K562 (cell line): ENCODE measurements at regions not wholly inside any gene's neighbourhood (a gene's known extent, or its start where the extent isn't known, plus 50 kb on each side); places are given as distances from the start of the nearest gene placed in this dataset.
"Not testable (repeated sequence)": the region's sequence is repeated elsewhere in the genome, so short reads cannot be mapped to it uniquely, and the experiment has no call there.

Experiments used
- ATAC-seq: fragments of 200-7000 bp; cut with Tn5 transposase; 3 replicates; pipeline ENCODE4 v1.9.1; 2020; ENCODE audit warnings: moderate library complexity
- BruUV-seq: library from RNA; stranded (reverse); fragments of 400-500 nt; replicated peaks from 2 replicates; lab custom pipeline; 2021; lab: Mats Ljungman, UMichigan
- CTCF ChIA-PET: fragments of 300-600 bp; formaldehyde crosslinking; extraction: SDS; loops from one replicate; lab custom pipeline; 2021; ENCODE audit warnings: low intra/inter-chr PET ratio; lab: Yijun Ruan, JAX
- POLR2A ChIA-PET: fragments of 300-600, 350-650 bp; sonication (Branson Sonifier 250); formaldehyde crosslinking; extraction: SDS; loops from one replicate; lab custom pipeline; 2021; ENCODE audit warnings: antibody characterized with exemption, inconsistent platforms; lab: Yijun Ruan, JAX
- DNase-seq, 4 experiments: peaks; one replicate each; pipeline versions ENCODE4 v3.0.0 to v3.0.0-alpha.2; 2011 to 2018; ENCODE audit warnings: low spot score in 3 of 4, mixed read lengths in 3 of 4; ENCODE audit errors: extremely low read depth in 1 of 4
- FAIRE-seq: peaks from 2 replicates; lab custom pipeline; 2011; peaks lifted over from hg19 to GRCh38; lab: Jason Lieb, UNC
- H2AFZ ChIP-seq: 2 replicates; pipeline ENCODE4 v1.6.0; 2011; ENCODE audit warnings: low read depth, low read length, control low read depth, inconsistent platforms
- H3K27ac ChIP-seq: fragments of 200-600 bp; 3 replicates; pipeline ENCODE4 v1.8.0; 2011; ENCODE audit warnings: low read depth, mild to moderate bottlenecking, control low read depth, inconsistent platforms, low read length, moderate library complexity, mixed read lengths; ENCODE audit errors: extremely low read depth
- H3K27me3 ChIP-seq, 2 experiments: fragments of 300-600 bp in 1 of 2; 2 replicates in 1 of 2; 3 replicates in 1 of 2; pipeline versions ENCODE4 v1.6.0 to v1.8.0; 2011; ENCODE audit warnings: inconsistent platforms in 2 of 2, low read length in 2 of 2, mild to moderate bottlenecking in 1 of 2, mixed read lengths in 1 of 2, moderate library complexity in 1 of 2; ENCODE audit not compliant: control insufficient read depth in 2 of 2, insufficient read depth in 2 of 2
- H3K36me3 ChIP-seq: fragments of 300-600 bp; 3 replicates; pipeline ENCODE4 v1.8.0; 2011; ENCODE audit warnings: mild to moderate bottlenecking, low read length, inconsistent platforms; ENCODE audit not compliant: control insufficient read depth, insufficient read depth
- H3K4me1 ChIP-seq, 2 experiments: fragments of 200-600 bp in 1 of 2; replicated peaks in 1 of 2; 2 replicates in 1 of 2; 3 replicates in 1 of 2; pipeline versions ENCODE4 v1.5.1 to v1.8.0; 2011; ENCODE audit warnings: inconsistent platforms in 2 of 2, low read length in 2 of 2, mild to moderate bottlenecking in 1 of 2, mixed read lengths in 1 of 2, moderate library complexity in 1 of 2; ENCODE audit not compliant: control insufficient read depth in 2 of 2, insufficient read depth in 2 of 2
- H3K4me2 ChIP-seq: 2 replicates; pipeline ENCODE4 v1.6.1; 2011; ENCODE audit warnings: low read length, control low read depth, inconsistent platforms, mixed read lengths; ENCODE audit not compliant: insufficient read depth
- H3K4me3 ChIP-seq: fragments of 200-600 bp; sonication (generic), shearing (Covaris generic); 2 replicates; pipeline ENCODE4 v1.5.1; 2016; ENCODE audit warnings: control low read depth, inconsistent platforms
- H3K79me2 ChIP-seq: fragments of 200-600 bp; 3 replicates; pipeline ENCODE4 v1.8.0; 2011; ENCODE audit warnings: low read length, inconsistent platforms; ENCODE audit not compliant: control insufficient read depth, insufficient read depth
- H3K9ac ChIP-seq, 2 experiments: 2 replicates each; pipeline versions ENCODE4 v1.6.0 to v1.6.1; 2011; ENCODE audit warnings: low read depth in 2 of 2, low read length in 2 of 2, control low read depth in 1 of 2, inconsistent platforms in 1 of 2, mild to moderate bottlenecking in 1 of 2, mixed read lengths in 1 of 2; ENCODE audit not compliant: insufficient read depth in 1 of 2
- H3K9me1 ChIP-seq: one replicate; pipeline ENCODE4 v1.6.0; 2011; ENCODE audit warnings: inconsistent platforms, mild to moderate bottlenecking, low read length, moderate library complexity; ENCODE audit not compliant: control insufficient read depth, insufficient read depth
- H3K9me3 ChIP-seq: replicated peaks from 2 replicates; pipeline ENCODE4 v1.5.1; 2011; ENCODE audit warnings: low read depth, low read length, inconsistent platforms; ENCODE audit not compliant: control insufficient read depth, insufficient read depth
- H4K20me1 ChIP-seq: replicated peaks from 2 replicates; pipeline ENCODE4 v1.6.1; 2011; ENCODE audit warnings: low read length, inconsistent platforms, mixed read lengths; ENCODE audit not compliant: control insufficient read depth, insufficient read depth
- C11orf30 ChIP-seq: fragments of 450-650 bp; IDR thresholded peaks from 2 replicates; pipeline ENCODE4 v1.6.1; 2016; ENCODE audit warnings: low read depth, mild to moderate bottlenecking
- MYBL2 ChIP-seq, 2 experiments: fragments of 450-650 bp in 1 of 2; sonication (generic) in 1 of 2; formaldehyde crosslinking in 1 of 2; IDR thresholded peaks; 2 replicates each; pipeline versions ENCODE4 v1.6.1 to v1.8.1; 2017 to 2022; ENCODE audit warnings: borderline replicate concordance in 1 of 2, inconsistent platforms in 1 of 2, low read depth in 1 of 2, mild to moderate bottlenecking in 1 of 2, missing genetic modification reagents in 1 of 2, moderate library complexity in 1 of 2
- ZNF316 ChIP-seq: fragments of 450-650 bp; IDR thresholded peaks from 2 replicates; pipeline ENCODE4 v1.6.1; 2016
- WGBS: fragments of 100-300 bp; shearing (Covaris generic); methylation state at CpG from one replicate; pipeline ENCODE4 v1.1.6; 2016; ENCODE audit warnings: low coverage, mixed read lengths; ENCODE audit not compliant: insufficient coverage; ENCODE audit errors: missing lambda C conversion rate; 5-methylcytosine and 5-hydroxymethylcytosine counted together
- in situ Hi-C: fragments of 300-500 bp; cut with MboI; formaldehyde crosslinking; loops from 4 replicates; pipeline ENCODE4 v1.15.0; 2018; ENCODE audit warnings: inconsistent platforms, mixed read lengths
- intact Hi-C: fragments of 100-400 bp; cut with micrococcal nuclease; formaldehyde crosslinking; loops from 2 replicates; pipeline ENCODE4 v1.14.2; 2022
- TF ChIP-seq, protein P1 (sequence below): sonication (generic); formaldehyde crosslinking; IDR thresholded peaks from 2 replicates; pipeline ENCODE4 v1.8.1; 2023; ENCODE audit warnings: mild to moderate bottlenecking, missing genetic modification reagents

- peak; percentile 75 for TF ChIP-seq ZNF316
- TF ChIP-seq C11orf30 = peak; percentile 55
- TF ChIP-seq, all 486 proteins: peak for 2; not testable (repeated sequence) for 484
- H4K20me1 ChIP-seq, FAIRE-seq, in situ Hi-C loops, H3K27me3 ChIP-seq, H3K4me1 ChIP-seq, DNase-seq, H3K79me2 ChIP-seq, H3K36me3 ChIP-seq, H3K9me1 ChIP-seq, BruUV-seq, intact Hi-C loops, H3K4me2 ChIP-seq, CTCF ChIA-PET, H2AFZ ChIP-seq, H3K4me3 ChIP-seq, H3K27ac ChIP-seq, ATAC-seq, H3K9me3 ChIP-seq, POLR2A ChIA-PET, H3K9ac ChIP-seq: not testable (repeated sequence)
- WGBS = 6% methylated on average over 1 of the region's 1 CpG
Observed at GRCh38 chr3:171924864-171925263, 81.7 kb downstream of the TMEM212 start.

GRCh38 chr3:171932153-171932611 lies 89.0 kb downstream of the TMEM212 start:
- FAIRE-seq (no peak), DNase-seq (peak in 2 of 4 experiments; percentile 33 to 51), ATAC-seq (peak; percentile 82)
- H3K27me3 ChIP-seq = no peaks in the 10 kb centered on the region
- CTCF ChIA-PET = no interaction called here
- H3K4me1 ChIP-seq = peaks cover 6 to 13% of the 10 kb centered on the region in 2 experiments; a peak in 4 of 5 replicates
- intact Hi-C loops = no loop called here
- H2AFZ ChIP-seq = peak overlapping the region; percentile 89
- no peaks in the 10 kb centered on the region for H3K79me2 ChIP-seq
- WGBS = 25% methylated on average over 10 of the region's 10 CpGs
- H4K20me1 ChIP-seq = no peaks in the 10 kb centered on the region
- H3K36me3 ChIP-seq = no peaks in the 10 kb centered on the region
- peak overlapping the region in 1 of 2 experiments; percentile 50; a peak in 1 of 4 replicates for H3K9ac ChIP-seq
- in situ Hi-C loops = no loop called here
- H3K9me1 ChIP-seq = no peaks in the 10 kb centered on the region
- peak overlapping the region; percentile 60 for H3K4me2 ChIP-seq
- BruUV-seq = no TSS peak
- no peaks in the 10 kb centered on the region for H3K9me3 ChIP-seq
- H3K4me3 ChIP-seq = no peak overlapping the region
- no peak overlapping the region for H3K27ac ChIP-seq
- POLR2A ChIA-PET = interaction anchor here (0.8 kb wide), 1 partner anchor 156 kb away, joined by 3 read pairs; no protein-coding TSS in a partner anchor
- TF ChIP-seq MYBL2 (IDR thresholded peaks at IDR 0.05; ENCODE audit: low read depth) = no peak
- no peak for TF ChIP-seq MYBL2 (CRISPR knock-in tag; IDR thresholded peaks at IDR 0.05; ENCODE audit: borderline replicate concordance)
- TF ChIP-seq, protein P1, sequence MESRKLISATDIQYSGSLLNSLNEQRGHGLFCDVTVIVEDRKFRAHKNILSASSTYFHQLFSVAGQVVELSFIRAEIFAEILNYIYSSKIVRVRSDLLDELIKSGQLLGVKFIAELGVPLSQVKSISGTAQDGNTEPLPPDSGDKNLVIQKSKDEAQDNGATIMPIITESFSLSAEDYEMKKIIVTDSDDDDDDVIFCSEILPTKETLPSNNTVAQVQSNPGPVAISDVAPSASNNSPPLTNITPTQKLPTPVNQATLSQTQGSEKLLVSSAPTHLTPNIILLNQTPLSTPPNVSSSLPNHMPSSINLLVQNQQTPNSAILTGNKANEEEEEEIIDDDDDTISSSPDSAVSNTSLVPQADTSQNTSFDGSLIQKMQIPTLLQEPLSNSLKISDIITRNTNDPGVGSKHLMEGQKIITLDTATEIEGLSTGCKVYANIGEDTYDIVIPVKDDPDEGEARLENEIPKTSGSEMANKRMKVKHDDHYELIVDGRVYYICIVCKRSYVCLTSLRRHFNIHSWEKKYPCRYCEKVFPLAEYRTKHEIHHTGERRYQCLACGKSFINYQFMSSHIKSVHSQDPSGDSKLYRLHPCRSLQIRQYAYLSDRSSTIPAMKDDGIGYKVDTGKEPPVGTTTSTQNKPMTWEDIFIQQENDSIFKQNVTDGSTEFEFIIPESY (CRISPR knock-in tag) = peak; percentile 75
